ENCODE measurements at regions not wholly inside any gene's neighbourhood (a gene's known extent, or its start where the extent isn't known, plus 50 kb on each side); places are given as distances from the start of the nearest gene placed in this dataset.

DNA sequence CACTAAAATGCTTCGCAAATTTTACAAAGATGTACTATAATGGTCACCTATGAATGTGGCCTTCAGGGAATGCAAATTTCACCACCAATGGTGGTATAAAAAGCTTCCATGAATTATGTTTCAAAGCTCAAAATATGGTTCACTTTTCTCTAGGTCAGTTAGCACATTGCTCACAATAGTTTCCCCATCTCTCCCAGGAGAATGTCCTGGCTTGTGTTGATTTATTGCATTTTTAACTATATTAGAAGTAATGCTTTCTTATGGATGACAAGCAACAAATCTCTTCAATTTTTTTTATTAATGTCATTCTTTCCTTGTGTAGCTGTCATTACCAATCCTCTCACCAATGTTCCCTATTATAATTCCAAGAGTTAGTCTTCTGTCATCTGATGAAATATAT is 621.2 kb downstream of the TBC1D4 start:
- no peak overlapping the region for H3K9ac ChIP-seq (ENCODE audit: insufficient read depth, low read length)
- H3K36me3 ChIP-seq (ENCODE audit: control insufficient read depth, insufficient read depth, low read length), result no peaks in the 10 kb centered on the region
- no peak overlapping the region for H2AFZ ChIP-seq (ENCODE audit: low read length)
- no peak overlapping the region for H3K4me2 ChIP-seq (ENCODE audit: extremely low read depth, insufficient read depth, low read length)
- TF ChIP-seq, protein P1, sequence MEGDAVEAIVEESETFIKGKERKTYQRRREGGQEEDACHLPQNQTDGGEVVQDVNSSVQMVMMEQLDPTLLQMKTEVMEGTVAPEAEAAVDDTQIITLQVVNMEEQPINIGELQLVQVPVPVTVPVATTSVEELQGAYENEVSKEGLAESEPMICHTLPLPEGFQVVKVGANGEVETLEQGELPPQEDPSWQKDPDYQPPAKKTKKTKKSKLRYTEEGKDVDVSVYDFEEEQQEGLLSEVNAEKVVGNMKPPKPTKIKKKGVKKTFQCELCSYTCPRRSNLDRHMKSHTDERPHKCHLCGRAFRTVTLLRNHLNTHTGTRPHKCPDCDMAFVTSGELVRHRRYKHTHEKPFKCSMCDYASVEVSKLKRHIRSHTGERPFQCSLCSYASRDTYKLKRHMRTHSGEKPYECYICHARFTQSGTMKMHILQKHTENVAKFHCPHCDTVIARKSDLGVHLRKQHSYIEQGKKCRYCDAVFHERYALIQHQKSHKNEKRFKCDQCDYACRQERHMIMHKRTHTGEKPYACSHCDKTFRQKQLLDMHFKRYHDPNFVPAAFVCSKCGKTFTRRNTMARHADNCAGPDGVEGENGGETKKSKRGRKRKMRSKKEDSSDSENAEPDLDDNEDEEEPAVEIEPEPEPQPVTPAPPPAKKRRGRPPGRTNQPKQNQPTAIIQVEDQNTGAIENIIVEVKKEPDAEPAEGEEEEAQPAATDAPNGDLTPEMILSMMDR (conservative IDR thresholded peaks at IDR 0.05 in 1 of 2, IDR thresholded peaks at IDR 0.05 in 1 of 2; ENCODE audit: low read depth in 1 of 2, low read length in 2 of 2), result no peak
- TF ChIP-seq EZH2 (IDR thresholded peaks at IDR 0.05; ENCODE audit: low read length, missing control alignments), result no peak
- H3K27ac ChIP-seq (ENCODE audit: insufficient read depth, low read length), result no peak overlapping the region
- no peaks in the 10 kb centered on the region for H3K79me2 ChIP-seq (ENCODE audit: control insufficient read depth, insufficient read depth, low read length)
- H4K20me1 ChIP-seq (ENCODE audit: control insufficient read depth, extremely low read depth, insufficient read depth, low read length), result no peaks in the 10 kb centered on the region
- no peaks in the 10 kb centered on the region for H3K4me1 ChIP-seq (ENCODE audit: control insufficient read depth, extremely low read depth, insufficient read depth, low read length)
- H3K9me3 ChIP-seq (ENCODE audit: control insufficient read depth, insufficient read depth, low read depth, low read length), result no peaks in the 10 kb centered on the region
- no peaks in the 10 kb centered on the region for H3K27me3 ChIP-seq (ENCODE audit: control insufficient read depth, insufficient read depth, low read length)
- H3K4me3 ChIP-seq (replicated peaks in 1 of 4; ENCODE audit: control extremely low read depth in 1 of 4, insufficient read depth in 1 of 4, low read depth in 3 of 4, low read length in 4 of 4), result no peak overlapping the region
- DNase-seq (ENCODE audit: low read depth in 2 of 2), result no peak

DNA sequence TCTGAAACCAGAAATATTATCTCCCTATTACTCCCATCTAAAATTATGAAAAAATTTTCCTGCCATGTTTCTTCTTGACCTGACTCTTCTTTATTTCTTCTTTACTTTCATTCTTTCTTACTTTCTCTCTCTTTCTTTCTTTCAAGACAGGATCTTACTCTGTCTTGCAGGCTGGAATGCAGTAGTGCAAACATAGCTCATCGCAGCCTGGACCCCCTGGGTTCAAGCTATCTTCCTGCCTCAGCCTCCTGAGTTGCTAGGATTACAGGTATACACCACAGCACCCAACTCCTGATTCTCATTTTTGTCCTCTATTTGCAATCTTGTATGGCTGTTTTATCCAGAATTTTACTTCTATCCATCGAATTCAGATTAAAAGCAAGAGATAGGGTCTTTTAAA is 631.1 kb downstream of the TBC1D4 start:
- H3K9ac ChIP-seq (ENCODE audit: insufficient read depth, low read length), result no peak overlapping the region
- no peaks in the 10 kb centered on the region for H3K79me2 ChIP-seq (ENCODE audit: control insufficient read depth, insufficient read depth, low read length)
- H3K9me3 ChIP-seq (ENCODE audit: control insufficient read depth, insufficient read depth, low read depth, low read length), result no peaks in the 10 kb centered on the region
- no peak for DNase-seq (ENCODE audit: low read depth in 2 of 2)
- H2AFZ ChIP-seq (ENCODE audit: low read length), result no peak overlapping the region
- no peaks in the 10 kb centered on the region for H4K20me1 ChIP-seq (ENCODE audit: control insufficient read depth, extremely low read depth, insufficient read depth, low read length)
- H3K4me1 ChIP-seq (ENCODE audit: control insufficient read depth, extremely low read depth, insufficient read depth, low read length), result no peaks in the 10 kb centered on the region
- H3K27me3 ChIP-seq (ENCODE audit: control insufficient read depth, insufficient read depth, low read length), result no peaks in the 10 kb centered on the region
- no peak overlapping the region for H3K4me2 ChIP-seq (ENCODE audit: extremely low read depth, insufficient read depth, low read length)
- no peak overlapping the region for H3K4me3 ChIP-seq (replicated peaks in 1 of 4; ENCODE audit: control extremely low read depth in 1 of 4, insufficient read depth in 1 of 4, low read depth in 3 of 4, low read length in 4 of 4)
- H3K36me3 ChIP-seq (ENCODE audit: control insufficient read depth, insufficient read depth, low read length), result no peaks in the 10 kb centered on the region
- no peak overlapping the region for H3K27ac ChIP-seq (ENCODE audit: insufficient read depth, low read length)
- TF ChIP-seq, protein P1 (conservative IDR thresholded peaks at IDR 0.05 in 1 of 2, IDR thresholded peaks at IDR 0.05 in 1 of 2; ENCODE audit: low read depth in 1 of 2, low read length in 2 of 2), result no peak
- TF ChIP-seq EZH2 (IDR thresholded peaks at IDR 0.05; ENCODE audit: low read length, missing control alignments), result no peak

DNA sequence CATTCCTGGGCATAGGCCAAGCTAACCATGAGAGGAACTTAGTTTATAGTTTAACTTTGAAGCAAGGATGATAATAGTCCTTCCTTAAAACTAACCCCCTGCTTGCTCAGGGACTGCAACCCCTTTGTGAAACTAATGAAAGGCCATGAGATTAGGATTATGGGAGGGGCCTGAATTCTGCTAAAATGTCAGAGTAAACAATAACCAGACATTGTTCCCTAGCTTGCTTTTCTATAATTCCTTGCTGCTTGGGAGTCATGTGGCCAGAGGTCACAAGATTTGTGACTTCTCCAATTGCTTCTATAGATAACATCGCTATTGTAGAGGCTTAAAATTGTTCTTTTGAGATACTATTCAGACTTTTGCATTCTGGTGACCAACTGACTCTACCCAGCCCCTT is 634.0 kb downstream of the TBC1D4 start:
- TF ChIP-seq, protein P1 (conservative IDR thresholded peaks at IDR 0.05 in 1 of 2, IDR thresholded peaks at IDR 0.05 in 1 of 2; ENCODE audit: low read depth in 1 of 2, low read length in 2 of 2), result no peak
- TF ChIP-seq EZH2 (IDR thresholded peaks at IDR 0.05; ENCODE audit: low read length, missing control alignments), result no peak
- H3K4me1 ChIP-seq (ENCODE audit: control insufficient read depth, extremely low read depth, insufficient read depth, low read length), result no peaks in the 10 kb centered on the region
- H3K79me2 ChIP-seq (ENCODE audit: control insufficient read depth, insufficient read depth, low read length), result no peaks in the 10 kb centered on the region
- no peak for DNase-seq (ENCODE audit: low read depth in 2 of 2)
- no peaks in the 10 kb centered on the region for H3K36me3 ChIP-seq (ENCODE audit: control insufficient read depth, insufficient read depth, low read length)
- H3K27ac ChIP-seq (ENCODE audit: insufficient read depth, low read length), result no peak overlapping the region
- H3K4me3 ChIP-seq (replicated peaks in 1 of 4; ENCODE audit: control extremely low read depth in 1 of 4, insufficient read depth in 1 of 4, low read depth in 3 of 4, low read length in 4 of 4), result no peak overlapping the region
- H3K27me3 ChIP-seq (ENCODE audit: control insufficient read depth, insufficient read depth, low read length), result no peaks in the 10 kb centered on the region
- no peaks in the 10 kb centered on the region for H3K9me3 ChIP-seq (ENCODE audit: control insufficient read depth, insufficient read depth, low read depth, low read length)
- no peak overlapping the region for H3K4me2 ChIP-seq (ENCODE audit: extremely low read depth, insufficient read depth, low read length)
- no peak overlapping the region for H2AFZ ChIP-seq (ENCODE audit: low read length)
- no peak overlapping the region for H3K9ac ChIP-seq (ENCODE audit: insufficient read depth, low read length)
- H4K20me1 ChIP-seq (ENCODE audit: control insufficient read depth, extremely low read depth, insufficient read depth, low read length), result no peaks in the 10 kb centered on the region

Data from fibroblast of lung (primary cell).